Fibroblast of lung (primary cell): ENCODE measurements at regions not wholly inside any gene's neighbourhood (a gene's known extent, or its start where the extent isn't known, plus 50 kb on each side); places are given as distances from the start of the nearest gene placed in this dataset.

Source experiments
- CTCF ChIP-seq, 2 donors: IDR thresholded peaks in 1 of 2; conservative IDR thresholded peaks in 1 of 2; 1 replicate in 1 of 2; 2 replicates in 1 of 2; pipeline ENCODE4 v1.5.1; 2011 to 2012; ENCODE audit warnings: low read length in 2 of 2, control low read depth in 1 of 2, inconsistent platforms in 1 of 2, low read depth in 1 of 2, mild to moderate bottlenecking in 1 of 2
- EZH2 ChIP-seq: IDR thresholded peaks from 2 replicates; pipeline ENCODE4 v1.5.1; 2012; ENCODE audit warnings: low read length, control low read depth, mild to moderate bottlenecking; ENCODE audit errors: missing control alignments

DNA sequence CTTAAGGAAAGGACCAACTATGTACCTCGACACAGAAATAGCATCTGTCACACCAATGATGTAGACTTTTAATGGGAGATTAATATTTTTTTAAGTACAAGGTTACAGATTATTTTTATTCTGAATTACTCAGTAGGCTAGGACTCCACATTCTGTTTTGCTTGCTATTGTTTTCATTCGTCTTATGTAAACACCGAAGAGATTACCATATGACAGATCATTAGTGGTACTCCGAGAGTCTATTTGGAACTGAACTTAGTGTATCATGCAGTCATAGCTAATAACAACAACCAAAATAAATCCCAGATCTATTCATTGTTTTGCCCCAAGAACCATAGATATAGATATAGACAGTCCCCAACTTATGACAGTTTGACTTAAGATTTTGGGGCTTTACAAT is 139.7 kb upstream of the SPRY1 start:
- TF ChIP-seq EZH2 (no peak), CTCF (conservative IDR thresholded peaks at IDR 0.05 in 1 of 2, IDR thresholded peaks at IDR 0.05 in 1 of 2; ENCODE audit: low read depth in 1 of 2, low read length in 2 of 2) (no peak)
